Endothelial cell of umbilical vein (primary cell): ENCODE measurements at regions not wholly inside any gene's neighbourhood (a gene's known extent, or its start where the extent isn't known, plus 50 kb on each side); places are given as distances from the start of the nearest gene placed in this dataset.

ENCODE experiments used
- BruUV-seq: library from RNA; stranded (reverse); fragments of 400-500 nt; replicated peaks from 2 replicates; lab custom pipeline; 2021; lab: Mats Ljungman, UMichigan
- CTCF ChIA-PET: fragments of 300-600, 350-600 bp; sonication (Branson Sonifier 250); formaldehyde crosslinking; loops from one replicate; lab custom pipeline; 2021; ENCODE audit warnings: antibody characterized with exemption, inconsistent platforms; lab: Charles Lee
- POLR2A ChIA-PET: fragments of 300-600, 350-600 bp; sonication (Branson Sonifier 250); formaldehyde crosslinking; loops from one replicate; lab custom pipeline; 2021; ENCODE audit warnings: antibody characterized with exemption, inconsistent platforms; lab: Charles Lee
- DNase-seq: peaks from one replicate; pipeline ENCODE4 v3.0.0-alpha.2; 2011; ENCODE audit warnings: low read depth, low spot score
- FAIRE-seq: peaks from 2 replicates; lab custom pipeline; 2011; peaks lifted over from hg19 to GRCh38; lab: Jason Lieb, UNC
- H2AFZ ChIP-seq: 2 replicates; pipeline ENCODE4 v1.6.0; 2012; ENCODE audit warnings: low read depth, low read length, control low read depth, inconsistent platforms
- H3K27ac ChIP-seq: 2 replicates; pipeline ENCODE4 v1.5.1; 2011; ENCODE audit warnings: low read depth, mild to moderate bottlenecking, control low read depth, low read length, moderate library complexity; ENCODE audit not compliant: insufficient read depth
- H3K27me3 ChIP-seq, 2 experiments: 2 replicates each; pipeline versions ENCODE4 v1.6.0 to v1.6.1; 2011; ENCODE audit warnings: low read length in 2 of 2, mixed read lengths in 1 of 2; ENCODE audit not compliant: control insufficient read depth in 2 of 2, insufficient read depth in 2 of 2
- H3K36me3 ChIP-seq, 2 experiments: 2 replicates in 1 of 2; 3 replicates in 1 of 2; pipeline ENCODE4 v1.5.1; 2011; ENCODE audit warnings: low read length in 2 of 2, mild to moderate bottlenecking in 1 of 2, moderate library complexity in 1 of 2; ENCODE audit not compliant: control insufficient read depth in 2 of 2, insufficient read depth in 2 of 2; ENCODE audit errors: extremely low read depth in 1 of 2
- H3K4me1 ChIP-seq: 3 replicates; pipeline ENCODE4 v1.5.1; 2011; ENCODE audit warnings: mild to moderate bottlenecking, low read length; ENCODE audit not compliant: control insufficient read depth, insufficient read depth; ENCODE audit errors: extremely low read depth
- H3K4me2 ChIP-seq: 2 replicates; pipeline ENCODE4 v1.6.1; 2011; ENCODE audit warnings: low read length, control low read depth, mixed read lengths; ENCODE audit not compliant: insufficient read depth
- H3K4me3 ChIP-seq, 3 experiments: fragments of 200-600 bp in 1 of 3; sonication (generic), shearing (Covaris generic) in 1 of 3; replicated peaks in 1 of 3; 2 replicates each; pipeline ENCODE4 v1.5.1; 2011 to 2016; ENCODE audit warnings: control low read depth in 3 of 3, low read length in 3 of 3, mild to moderate bottlenecking in 2 of 3, inconsistent platforms in 1 of 3, low read depth in 1 of 3, moderate library complexity in 1 of 3; ENCODE audit not compliant: insufficient read depth in 1 of 3
- H3K79me2 ChIP-seq: 2 replicates; pipeline ENCODE4 v1.6.0; 2012; ENCODE audit warnings: low read length, inconsistent platforms; ENCODE audit not compliant: control insufficient read depth, insufficient read depth
- H3K9ac ChIP-seq: replicated peaks from 2 replicates; pipeline ENCODE3; 2011; ENCODE audit warnings: low read length, control low read depth; ENCODE audit not compliant: insufficient read depth; ENCODE audit errors: extremely low read depth
- H3K9me1 ChIP-seq: replicated peaks from 3 replicates; pipeline ENCODE4 v1.6.0; 2011; ENCODE audit warnings: mild to moderate bottlenecking, low read length; ENCODE audit not compliant: control insufficient read depth, insufficient read depth; ENCODE audit errors: extremely low read depth
- H3K9me3 ChIP-seq: replicated peaks from 2 replicates; pipeline ENCODE4 v1.5.1; 2012; ENCODE audit warnings: low read length, inconsistent platforms; ENCODE audit not compliant: control insufficient read depth, insufficient read depth
- H4K20me1 ChIP-seq: replicated peaks from 2 replicates; pipeline ENCODE3; 2011; ENCODE audit warnings: mild to moderate bottlenecking, low read length; ENCODE audit not compliant: control insufficient read depth, insufficient read depth; ENCODE audit errors: extremely low read depth
- CTCF ChIP-seq, 2 donors: IDR thresholded peaks; 1 replicate in 1 of 2; 2 replicates in 1 of 2; pipeline ENCODE4 v1.5.1; 2011; ENCODE audit warnings: low read length in 2 of 2, mild to moderate bottlenecking in 2 of 2, moderate library complexity in 2 of 2, control low read depth in 1 of 2, inconsistent platforms in 1 of 2, low read depth in 1 of 2; ENCODE audit not compliant: insufficient read depth in 1 of 2; ENCODE audit errors: extremely low read depth in 1 of 2
- EZH2 ChIP-seq: IDR thresholded peaks from 2 replicates; pipeline ENCODE4 v1.6.1; 2012; ENCODE audit warnings: borderline replicate concordance, low read depth, mild to moderate bottlenecking, moderate library complexity, low read length, inconsistent platforms; ENCODE audit not compliant: severe bottlenecking
- FOS ChIP-seq: IDR thresholded peaks from 2 replicates; pipeline ENCODE4 v1.6.1; 2011; ENCODE audit warnings: mild to moderate bottlenecking, low read length, moderate library complexity, borderline replicate concordance; ENCODE audit not compliant: insufficient read depth
- GATA2 ChIP-seq: IDR thresholded peaks from 2 replicates; pipeline ENCODE4 v1.7.0; 2011; ENCODE audit warnings: low read depth, mild to moderate bottlenecking, moderate library complexity, mixed read lengths, low read length; ENCODE audit not compliant: insufficient read length, insufficient read depth
- JUN ChIP-seq: IDR thresholded peaks from 2 replicates; pipeline ENCODE4 v1.6.1; 2011; ENCODE audit warnings: borderline replicate concordance, low read depth; ENCODE audit not compliant: insufficient read length, insufficient read depth
- MAX ChIP-seq: IDR thresholded peaks from 2 replicates; pipeline ENCODE4 v1.6.1; 2011; ENCODE audit not compliant: insufficient read depth, insufficient read length
- MYC ChIP-seq: IDR thresholded peaks from one replicate; pipeline ENCODE4 v1.6.1; 2011; ENCODE audit warnings: mild to moderate bottlenecking, low read depth, low read length
- POLR2A ChIP-seq: IDR thresholded peaks from 2 replicates; pipeline ENCODE4 v1.6.1; 2012; ENCODE audit warnings: low read depth, mild to moderate bottlenecking, control low read depth, low read length
- POLR2AphosphoS5 ChIP-seq: IDR thresholded peaks from 2 replicates; pipeline ENCODE4 v1.6.1; 2012; ENCODE audit warnings: low read depth, mild to moderate bottlenecking, control low read depth, low read length, moderate library complexity; ENCODE audit not compliant: insufficient read depth
- dilution Hi-C: fragments of 300-500 bp; cut with MboI; formaldehyde crosslinking; loops from one replicate; pipeline ENCODE4 v1.15.0; 2019; ENCODE audit warnings: low sequenced_read_pairs; ENCODE audit not compliant: extremely low pct_ligation_motif_present
- intact Hi-C: fragments of 100-400 bp; cut with micrococcal nuclease; formaldehyde crosslinking; loops from one replicate; pipeline ENCODE4 v1.10.0; 2022

GRCh38 chr6:90660931-90661330, 74.1 kb upstream of the MAP3K7 start:
- TF ChIP-seq JUN = no peak
- TF ChIP-seq CTCF (IDR thresholded peaks at IDR 0.05; ENCODE audit: extremely low read depth in 1 of 2, insufficient read depth in 1 of 2, low read depth in 1 of 2, low read length in 2 of 2) = no peak
- no peak for TF ChIP-seq MAX
- no peak for TF ChIP-seq POLR2AphosphoS5
- TF ChIP-seq FOS = no peak
- TF ChIP-seq MYC = no peak
- TF ChIP-seq EZH2 = no peak
- TF ChIP-seq POLR2A = no peak
- no peak for TF ChIP-seq GATA2
- H3K9me3 ChIP-seq = no peaks in the 10 kb centered on the region
- DNase-seq (no peak), FAIRE-seq (no peak)
- no peaks in the 10 kb centered on the region for H3K36me3 ChIP-seq
- no TSS peak for BruUV-seq
- H3K79me2 ChIP-seq = no peaks in the 10 kb centered on the region
- dilution Hi-C loops (no loop called here), intact Hi-C loops (no loop called here)
- H3K27me3 ChIP-seq = no peaks in the 10 kb centered on the region
- no peak overlapping the region for H2AFZ ChIP-seq
- H3K4me1 ChIP-seq = no peaks in the 10 kb centered on the region
- H3K27ac ChIP-seq = no peak overlapping the region
- ChIA-PET CTCF (no interaction called here), POLR2A (no interaction called here)
- no peaks in the 10 kb centered on the region for H3K9me1 ChIP-seq
- H3K4me2 ChIP-seq = no peak overlapping the region
- H3K9ac ChIP-seq = no peak overlapping the region
- no peaks in the 10 kb centered on the region for H4K20me1 ChIP-seq
- no peak overlapping the region for H3K4me3 ChIP-seq
